PC-3 (cell line): ENCODE measurements at regions not wholly inside any gene's neighbourhood (a gene's known extent, or its start where the extent isn't known, plus 50 kb on each side); places are given as distances from the start of the nearest gene placed in this dataset.

Experiments used
- ATAC-seq: fragments of 200-7000 bp; cut with Tn5 transposase; 2 replicates; pipeline ENCODE4 v1.9.1; 2020; ENCODE audit warnings: mild to moderate bottlenecking, moderate library complexity
- BruUV-seq: library from RNA; stranded (reverse); fragments of 400-500 nt; replicated peaks from 2 replicates; lab custom pipeline; 2021; lab: Mats Ljungman, UMichigan
- CTCF ChIA-PET: fragments of 300-600 bp; sonication (Branson Sonifier 250); formaldehyde crosslinking; loops from one replicate; lab custom pipeline; 2022; ENCODE audit warnings: antibody characterized with exemption; lab: Charles Lee
- POLR2A ChIA-PET: fragments of 300-600 bp; sonication (Branson Sonifier 250); formaldehyde crosslinking; loops from one replicate; lab custom pipeline; 2022; ENCODE audit warnings: antibody characterized with exemption; ENCODE audit not compliant: unreplicated experiment; lab: Charles Lee
- DNase-seq: peaks from one replicate; pipeline ENCODE4 v3.0.0-alpha.2; 2015
- H2AFZ ChIP-seq: fragments of 300-600 bp; sonication (generic); 2 replicates; pipeline ENCODE4 v1.6.0; 2016; ENCODE audit warnings: antibody characterized with exemption, low read length
- H3F3A ChIP-seq: fragments of 300-600 bp; sonication (generic); one replicate; pipeline ENCODE4 v1.6.0; 2017; ENCODE audit warnings: antibody characterized with exemption, low read length, control low read depth, mild to moderate bottlenecking; ENCODE audit not compliant: unreplicated experiment
- H3K27ac ChIP-seq: fragments of 300-600 bp; sonication (generic); 2 replicates; pipeline ENCODE4 v1.5.1; 2016; ENCODE audit warnings: mild to moderate bottlenecking, low read length
- H3K27me3 ChIP-seq: fragments of 300-600 bp; sonication (generic); 2 replicates; pipeline ENCODE4 v1.6.1; 2016; ENCODE audit warnings: low read length, mixed read lengths
- H3K36me3 ChIP-seq: fragments of 300-600 bp; sonication (generic); 2 replicates; pipeline ENCODE4 v1.6.1; 2016; ENCODE audit warnings: low read depth, mixed run types, low read length, mixed read lengths
- H3K4me1 ChIP-seq: fragments of 300-600 bp; sonication (generic); 2 replicates; pipeline ENCODE4 v1.5.1; 2016; ENCODE audit warnings: low read length; ENCODE audit not compliant: insufficient read depth
- H3K4me2 ChIP-seq: fragments of 300-600 bp; sonication (generic); 2 replicates; pipeline ENCODE4 v1.6.0; 2016; ENCODE audit warnings: low read length
- H3K4me3 ChIP-seq: fragments of 300-600 bp; sonication (generic); 2 replicates; pipeline ENCODE4 v1.5.1; 2016; ENCODE audit warnings: mild to moderate bottlenecking, low read length, mixed read lengths
- H3K79me2 ChIP-seq: fragments of 300-600 bp; sonication (generic); 2 replicates; pipeline ENCODE4 v1.6.1; 2017; ENCODE audit warnings: low read length, mixed read lengths
- H3K9ac ChIP-seq: fragments of 300-600 bp; sonication (generic); 2 replicates; pipeline ENCODE4 v1.6.0; 2016; ENCODE audit warnings: mild to moderate bottlenecking, low read length
- H3K9me2 ChIP-seq: fragments of 300-600 bp; sonication (generic); replicated peaks from 2 replicates; pipeline ENCODE4 v1.6.1; 2016; ENCODE audit warnings: mixed run types, low read length, mixed read lengths
- H3K9me3 ChIP-seq: fragments of 300-600 bp; sonication (generic); 2 replicates; pipeline ENCODE4 v1.6.1; 2016; ENCODE audit warnings: low read length, mixed read lengths
- H4K20me1 ChIP-seq: fragments of 300-600 bp; sonication (generic); 2 replicates; pipeline ENCODE4 v1.6.1; 2016; ENCODE audit warnings: low read length, mixed read lengths
- EZH2 ChIP-seq: fragments of 300-600 bp; sonication (generic); IDR thresholded peaks from one replicate; pipeline ENCODE4 v1.6.1; 2017; ENCODE audit warnings: antibody characterized with exemption, mild to moderate bottlenecking, low read length; ENCODE audit not compliant: unreplicated experiment
- EZH2phosphoT487 ChIP-seq: fragments of 300-600 bp; sonication (generic); IDR thresholded peaks from 2 replicates; pipeline ENCODE4 v1.6.1; 2018; ENCODE audit warnings: mild to moderate bottlenecking, antibody characterized with exemption, low read length, borderline replicate concordance
- intact Hi-C: fragments of 100-400 bp; cut with micrococcal nuclease; formaldehyde crosslinking; loops from 2 replicates; pipeline ENCODE4 v1.9.0; 2023
- TF ChIP-seq, protein P1 (sequence below): fragments of 300-600 bp; sonication (generic); conservative IDR thresholded peaks from 2 replicates; pipeline ENCODE4 v1.5.1; 2017; ENCODE audit warnings: antibody characterized with exemption, low read depth, mild to moderate bottlenecking, low read length

DNA sequence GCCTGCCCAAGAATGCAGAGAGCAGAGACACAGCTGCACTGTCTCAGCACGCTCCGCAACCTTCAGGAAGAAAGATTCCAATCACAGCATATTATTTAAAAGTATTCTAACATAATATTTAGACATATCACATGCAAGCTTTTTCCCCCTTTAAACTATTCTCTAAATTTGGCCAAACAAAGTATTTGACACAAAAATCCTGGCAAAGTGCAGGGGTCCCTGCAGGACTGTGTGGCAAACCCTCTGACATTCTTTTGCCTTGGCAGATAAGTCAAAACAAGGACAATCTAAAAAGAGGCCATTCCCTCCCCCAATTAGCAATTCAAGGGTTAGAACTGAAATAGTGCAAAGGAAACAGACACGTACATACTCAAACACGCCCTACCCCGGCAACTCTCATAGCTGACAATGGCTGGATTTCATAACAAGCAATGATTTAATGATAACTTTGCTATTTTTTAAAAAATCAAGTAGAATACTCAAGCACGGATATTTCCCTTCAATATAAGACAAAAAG, 225.3 kb downstream of the MRPL39 start:
- Histone ChIP-seq H3F3A (no peaks in the 10 kb centered on the region), H3K4me1 (peaks cover 15% of the 10 kb centered on the region), H3K9me3 (no peaks in the 10 kb centered on the region), H3K27me3 (no peaks in the 10 kb centered on the region), H3K9me2 (no peaks in the 10 kb centered on the region), H3K4me2 (no peak overlapping the region), H3K79me2 (no peaks in the 10 kb centered on the region), H2AFZ (no peak overlapping the region), H3K9ac (no peak overlapping the region), H3K27ac (no peak overlapping the region), H3K4me3 (no peak overlapping the region), H4K20me1 (no peaks in the 10 kb centered on the region), H3K36me3 (no peaks in the 10 kb centered on the region)
- no peak for DNase-seq
- CTCF ChIA-PET = no interaction called here
- no peak for ATAC-seq
- TF ChIP-seq, protein P1, sequence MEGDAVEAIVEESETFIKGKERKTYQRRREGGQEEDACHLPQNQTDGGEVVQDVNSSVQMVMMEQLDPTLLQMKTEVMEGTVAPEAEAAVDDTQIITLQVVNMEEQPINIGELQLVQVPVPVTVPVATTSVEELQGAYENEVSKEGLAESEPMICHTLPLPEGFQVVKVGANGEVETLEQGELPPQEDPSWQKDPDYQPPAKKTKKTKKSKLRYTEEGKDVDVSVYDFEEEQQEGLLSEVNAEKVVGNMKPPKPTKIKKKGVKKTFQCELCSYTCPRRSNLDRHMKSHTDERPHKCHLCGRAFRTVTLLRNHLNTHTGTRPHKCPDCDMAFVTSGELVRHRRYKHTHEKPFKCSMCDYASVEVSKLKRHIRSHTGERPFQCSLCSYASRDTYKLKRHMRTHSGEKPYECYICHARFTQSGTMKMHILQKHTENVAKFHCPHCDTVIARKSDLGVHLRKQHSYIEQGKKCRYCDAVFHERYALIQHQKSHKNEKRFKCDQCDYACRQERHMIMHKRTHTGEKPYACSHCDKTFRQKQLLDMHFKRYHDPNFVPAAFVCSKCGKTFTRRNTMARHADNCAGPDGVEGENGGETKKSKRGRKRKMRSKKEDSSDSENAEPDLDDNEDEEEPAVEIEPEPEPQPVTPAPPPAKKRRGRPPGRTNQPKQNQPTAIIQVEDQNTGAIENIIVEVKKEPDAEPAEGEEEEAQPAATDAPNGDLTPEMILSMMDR = no peak
- no peak for TF ChIP-seq EZH2phosphoT487
- TF ChIP-seq EZH2 = no peak
- intact Hi-C loops = no loop called here
- no TSS peak for BruUV-seq
- POLR2A ChIA-PET = no interaction called here

DNA sequence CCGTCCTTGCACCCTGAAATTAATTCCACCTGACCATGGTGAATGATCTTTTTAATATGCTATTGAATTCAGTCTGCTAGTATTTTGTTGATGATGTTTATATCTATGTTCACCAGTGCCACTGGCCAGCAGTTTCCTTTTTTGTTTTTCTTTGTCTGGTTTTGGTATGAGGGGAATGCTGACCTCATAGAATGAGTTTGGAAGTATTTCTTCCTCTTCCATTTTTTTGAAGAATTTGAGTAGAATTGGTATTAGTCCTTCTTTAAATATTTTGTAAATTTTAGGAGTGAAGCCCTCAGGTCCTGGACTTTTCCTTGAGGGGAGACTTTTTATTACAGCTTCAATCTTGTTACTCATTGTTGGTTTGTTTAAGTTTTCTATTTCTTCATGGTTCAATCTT, 231.6 kb downstream of the MRPL39 start:
- BruUV-seq = no TSS peak

More for the DNA sequence above, 231.6 kb downstream of the MRPL39 start:
- Histone ChIP-seq H3K9me2 (no peaks in the 10 kb centered on the region), H3K9me3 (no peaks in the 10 kb centered on the region), H3K27ac (no peak overlapping the region), H3F3A (no peaks in the 10 kb centered on the region), H3K4me1 (peaks cover 20% of the 10 kb centered on the region), H4K20me1 (no peaks in the 10 kb centered on the region), H3K36me3 (no peaks in the 10 kb centered on the region), H3K79me2 (no peaks in the 10 kb centered on the region), H3K27me3 (no peaks in the 10 kb centered on the region), H3K4me3 (no peak overlapping the region), H2AFZ (no peak overlapping the region), H3K9ac (no peak overlapping the region), H3K4me2 (no peak overlapping the region)
- intact Hi-C loops = loop anchor here (10.0 kb wide), 1 partner anchor 681 kb away; no protein-coding TSS in a partner anchor
- ATAC-seq = no peak
- TF ChIP-seq EZH2 (no peak), EZH2phosphoT487 (no peak)
- TF ChIP-seq, protein P1 = no peak
- ChIA-PET POLR2A (no interaction called here), CTCF (no interaction called here)
- DNase-seq = no peak
